NOMO-1 (cell line): ENCODE measurements at regions not wholly inside any gene's neighbourhood (a gene's known extent, or its start where the extent isn't known, plus 50 kb on each side); places are given as distances from the start of the nearest gene placed in this dataset.

Experiments used
- DNase-seq, 2 experiments: peaks; one replicate each; lab custom pipeline; 2025; ENCODE audit not compliant: unreplicated experiment in 2 of 2; lab: John Stamatoyannopoulos, UW

DNA sequence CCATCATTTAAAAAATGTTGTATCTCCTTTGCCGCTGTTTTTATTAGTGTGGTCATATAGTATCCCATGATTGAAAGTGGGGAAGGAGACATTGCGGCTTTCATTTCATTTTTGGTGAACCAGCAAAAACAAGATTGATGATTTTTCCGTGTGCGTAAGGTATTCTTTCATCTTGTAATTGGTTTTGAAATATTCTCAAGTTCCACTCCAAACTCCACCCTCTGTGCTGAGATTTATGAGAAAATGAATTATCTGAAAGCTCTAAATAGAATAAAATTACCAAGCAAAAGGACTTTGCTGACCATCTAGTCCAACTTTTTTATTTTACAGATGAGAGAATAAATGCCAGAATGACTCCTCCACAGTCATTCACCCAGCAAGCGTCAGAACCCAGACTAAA, 103.1 kb upstream of the MPDZ start:
- no peak for DNase-seq

DNA sequence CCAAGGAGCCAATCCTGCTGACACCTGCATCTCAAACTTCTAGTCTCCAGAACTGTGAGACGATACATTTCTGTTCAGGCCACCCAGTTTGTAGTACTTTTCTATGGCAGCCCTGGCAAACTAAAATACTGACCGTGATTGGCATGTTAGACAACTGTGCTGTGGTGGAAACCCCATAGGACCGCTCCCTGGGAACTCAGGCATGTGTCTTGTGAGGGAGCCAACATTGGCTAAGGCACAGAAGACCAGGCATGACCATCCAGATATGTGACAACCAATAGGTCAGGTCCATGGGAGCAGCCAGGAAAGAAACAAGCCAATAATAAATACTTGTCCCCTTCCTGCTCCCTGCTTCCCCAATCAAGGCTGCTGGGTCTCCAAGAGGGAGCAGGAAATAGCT, 101.4 kb upstream of the MPDZ start:
- no peak for DNase-seq

DNA sequence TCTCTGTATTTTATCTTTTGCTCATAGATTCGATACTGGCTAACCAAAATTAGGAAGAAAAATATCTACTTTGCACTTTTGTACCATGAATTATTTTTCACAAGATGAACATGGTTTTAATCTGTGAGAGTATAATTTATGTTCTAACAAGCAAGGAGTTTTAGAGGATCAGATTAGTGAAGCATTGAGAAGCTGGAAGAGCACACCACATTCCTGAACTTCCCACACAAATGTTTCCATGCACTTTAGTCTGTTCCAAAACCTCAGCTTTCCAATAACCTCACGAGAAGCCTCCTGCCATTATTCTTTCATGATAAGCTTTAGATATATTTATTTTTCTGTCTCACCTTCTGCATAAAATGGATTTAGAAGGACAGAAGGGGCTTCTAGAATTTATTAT, 98.7 kb upstream of the MPDZ start:
- no peak for DNase-seq

DNA sequence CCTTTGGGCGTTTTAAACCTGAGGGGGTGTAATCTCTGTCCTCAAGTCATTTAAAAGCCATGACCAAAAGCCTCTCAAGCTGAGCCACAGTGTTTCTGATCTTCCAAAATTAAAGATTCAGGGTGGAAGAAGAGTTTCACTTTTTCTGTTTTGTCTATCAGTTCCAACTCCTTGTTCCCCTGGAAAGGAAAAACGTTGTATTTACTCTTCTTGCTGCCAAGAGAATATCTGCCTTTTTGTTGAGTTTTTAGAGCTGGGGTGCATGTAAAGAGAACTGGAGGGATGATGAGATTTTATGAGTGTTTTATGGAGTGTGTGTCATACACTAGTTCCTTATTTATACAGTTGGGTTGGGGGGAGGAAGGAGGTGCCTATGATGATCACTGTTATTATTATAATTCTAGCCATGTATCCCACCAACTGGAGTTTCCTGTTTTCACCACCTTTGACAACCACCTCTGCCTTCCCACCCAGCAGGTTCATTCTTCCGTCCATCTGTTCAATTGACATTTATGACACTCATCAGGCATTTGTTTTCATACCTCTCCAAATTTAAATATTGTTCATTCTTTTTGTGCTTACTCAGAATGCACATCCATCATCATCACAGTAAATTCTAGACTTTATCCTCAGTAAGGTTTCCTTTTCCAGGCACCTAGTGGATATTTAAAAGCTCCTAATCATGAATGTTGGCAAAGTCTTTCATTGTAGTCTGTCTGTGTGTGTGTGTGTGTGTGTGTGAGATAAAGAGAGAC, 97.9 kb upstream of the MPDZ start:
- peak; percentile 5 to 6 for DNase-seq

DNA sequence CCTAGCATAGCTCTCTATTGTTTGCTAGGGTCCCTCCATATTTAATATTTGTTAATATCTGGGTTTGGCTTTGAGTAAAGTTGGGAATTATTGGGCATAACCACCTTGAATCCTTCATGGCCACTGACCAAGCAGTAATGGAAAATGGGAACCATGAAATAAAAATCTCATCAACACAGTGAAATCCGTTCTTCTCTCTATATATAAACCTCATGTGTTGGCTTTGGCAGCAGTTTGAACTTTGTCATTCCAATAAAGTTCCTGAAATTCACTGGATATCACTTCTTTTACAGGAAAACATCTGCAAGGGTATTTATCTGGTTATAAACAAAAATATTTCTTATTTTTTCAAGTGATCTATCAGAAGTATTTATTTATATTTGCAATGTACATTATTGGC, 93.0 kb upstream of the MPDZ start:
- DNase-seq = no peak

DNA sequence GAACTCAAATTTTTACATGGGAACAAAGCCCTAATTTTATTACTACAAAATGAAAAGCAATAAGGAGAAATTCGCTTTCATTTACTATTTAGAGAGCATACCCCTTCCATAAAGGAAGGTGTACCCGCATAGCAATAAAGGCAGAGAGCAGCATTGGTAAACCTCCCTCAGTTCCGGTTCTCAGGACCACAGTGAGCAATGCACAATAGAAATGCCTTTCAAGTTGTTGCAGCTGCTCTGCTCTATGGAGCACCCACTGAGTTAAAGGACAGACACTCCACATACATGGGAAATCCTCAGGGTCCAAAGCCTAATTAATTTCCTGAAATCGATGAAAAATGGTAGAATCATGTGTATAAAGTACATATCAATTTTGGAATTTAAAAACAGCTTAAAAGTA, 89.9 kb upstream of the MPDZ start:
- DNase-seq = no peak

DNA sequence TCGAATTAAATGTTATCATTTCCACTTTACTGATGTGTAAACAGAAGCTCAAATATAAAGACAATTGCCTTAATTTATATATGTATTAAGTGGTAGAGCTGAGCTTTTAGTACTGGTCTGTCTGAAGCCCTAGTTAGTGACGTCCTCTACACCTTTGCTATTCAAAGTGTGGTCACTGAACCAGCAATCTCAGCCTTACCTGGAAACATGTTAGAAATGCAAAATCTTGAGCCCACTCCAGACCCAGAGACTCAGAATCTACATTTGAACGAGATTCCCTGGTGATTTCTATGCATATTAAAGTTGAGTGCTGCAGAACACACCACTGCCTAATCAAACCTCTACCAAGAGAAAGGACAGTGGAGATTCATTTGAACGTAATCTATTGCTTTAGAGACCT, 88.3 kb upstream of the MPDZ start:
- DNase-seq = no peak

DNA sequence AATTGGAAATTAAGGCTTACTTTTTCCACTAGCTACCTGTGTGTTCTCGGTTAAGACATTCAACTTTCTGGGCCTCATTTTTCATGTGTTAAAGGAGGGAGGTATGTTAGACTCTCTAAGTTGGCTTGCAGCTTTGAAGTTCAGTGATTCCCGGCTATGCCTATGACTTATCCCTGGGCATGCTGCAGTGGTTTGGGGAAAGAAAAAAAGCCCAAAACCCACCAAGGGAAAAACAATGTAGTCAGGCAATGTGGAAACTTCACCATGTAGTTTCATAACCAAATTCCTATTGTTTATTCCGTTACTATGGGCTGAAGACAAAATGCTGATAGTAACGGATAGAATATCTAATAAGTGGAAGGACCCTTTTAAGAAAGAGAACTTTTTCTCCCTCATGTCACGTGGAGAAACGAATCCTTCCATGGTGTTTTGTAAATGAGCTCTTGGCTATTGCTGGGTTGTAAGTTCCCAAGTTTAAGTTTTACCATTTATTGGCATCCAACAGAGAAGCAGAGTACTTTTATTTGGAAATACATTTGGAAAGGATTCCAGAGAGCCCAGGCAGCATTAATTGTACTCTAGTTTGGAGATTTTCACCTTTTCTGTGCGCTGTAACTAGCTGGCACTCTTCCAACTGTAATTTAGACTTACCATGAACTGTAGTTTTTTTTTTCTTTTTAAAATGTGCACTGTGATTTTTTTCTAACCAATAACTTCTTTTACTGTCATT, 84.9 kb upstream of the MPDZ start:
- no peak for DNase-seq

DNA sequence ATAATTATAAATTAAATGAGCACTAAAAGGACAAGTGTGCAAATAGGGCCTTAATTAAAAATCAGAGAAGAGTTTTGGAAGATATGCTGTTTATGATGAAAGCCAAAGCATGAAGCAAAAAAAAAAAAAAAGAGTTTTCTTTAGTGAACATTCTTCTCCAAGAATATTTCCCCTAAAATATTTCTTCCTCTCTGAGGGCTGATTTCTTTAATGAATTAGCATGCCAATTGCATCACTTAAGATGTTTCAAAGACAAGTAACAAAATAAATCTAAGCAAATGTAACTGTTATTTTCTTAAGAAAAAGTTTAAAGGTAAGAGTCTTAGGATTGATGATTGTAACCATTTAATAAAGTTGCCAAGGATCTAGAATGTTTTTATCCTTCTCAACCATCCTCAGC, 81.6 kb upstream of the MPDZ start:
- no peak for DNase-seq

DNA sequence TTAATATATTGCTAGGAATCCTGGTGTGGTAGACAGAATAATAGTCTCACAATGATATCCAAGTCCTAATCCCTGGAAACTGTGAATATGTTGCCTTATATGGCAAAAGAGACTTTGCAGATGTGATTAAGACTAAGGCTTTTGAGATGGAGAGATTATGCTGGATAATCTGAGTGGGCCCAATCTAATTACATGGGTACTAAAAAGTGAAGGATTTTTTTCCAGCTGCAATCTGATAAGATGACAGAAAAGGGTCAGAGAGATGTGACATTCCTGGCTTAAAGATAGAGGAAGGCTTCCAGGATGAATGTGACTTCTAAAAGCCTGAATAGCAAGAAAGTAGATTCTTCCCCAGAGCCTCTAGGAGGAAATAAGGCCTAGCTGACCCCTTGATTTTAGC, 80.7 kb upstream of the MPDZ start:
- no peak for DNase-seq

DNA sequence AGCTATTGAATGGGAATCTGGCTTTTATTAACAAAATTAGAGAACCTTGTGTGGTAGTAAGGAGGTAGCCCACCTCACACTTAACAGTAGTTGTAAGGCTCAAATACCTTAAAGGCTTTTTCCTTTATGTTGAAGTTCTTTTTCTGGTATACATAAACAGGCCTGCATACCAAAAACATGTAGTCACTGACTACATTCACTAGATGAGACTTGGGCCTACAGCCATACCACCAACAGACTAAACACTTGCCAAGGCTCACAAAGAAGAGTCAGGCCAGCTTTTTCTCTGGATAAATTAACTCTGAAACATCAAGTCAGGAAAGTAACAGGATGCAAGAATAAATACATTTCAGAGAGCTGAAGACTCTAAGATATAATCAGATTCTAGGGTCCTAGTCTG, 78.6 kb upstream of the MPDZ start:
- DNase-seq = no peak

DNA sequence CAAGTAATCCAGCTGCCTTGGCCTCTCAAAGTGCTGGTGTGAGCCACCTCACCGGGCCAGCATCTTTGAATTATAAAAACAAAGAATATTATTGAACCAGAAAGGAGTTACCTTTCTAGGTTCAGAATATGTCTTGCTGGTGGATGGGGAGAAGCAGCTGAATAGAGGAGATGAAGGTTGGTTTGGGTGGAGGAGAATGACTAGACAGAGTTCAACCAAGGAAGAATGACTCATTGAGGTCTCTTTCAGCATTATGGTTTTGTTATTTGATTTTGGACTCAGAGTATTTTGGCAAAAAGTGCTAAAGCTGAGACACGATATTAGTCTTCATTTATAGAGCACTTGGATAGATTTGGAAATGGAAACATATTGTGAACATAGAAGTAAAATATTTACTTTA, 75.2 kb upstream of the MPDZ start:
- peak in 1 of 2 experiments; percentile 1 for DNase-seq

DNA sequence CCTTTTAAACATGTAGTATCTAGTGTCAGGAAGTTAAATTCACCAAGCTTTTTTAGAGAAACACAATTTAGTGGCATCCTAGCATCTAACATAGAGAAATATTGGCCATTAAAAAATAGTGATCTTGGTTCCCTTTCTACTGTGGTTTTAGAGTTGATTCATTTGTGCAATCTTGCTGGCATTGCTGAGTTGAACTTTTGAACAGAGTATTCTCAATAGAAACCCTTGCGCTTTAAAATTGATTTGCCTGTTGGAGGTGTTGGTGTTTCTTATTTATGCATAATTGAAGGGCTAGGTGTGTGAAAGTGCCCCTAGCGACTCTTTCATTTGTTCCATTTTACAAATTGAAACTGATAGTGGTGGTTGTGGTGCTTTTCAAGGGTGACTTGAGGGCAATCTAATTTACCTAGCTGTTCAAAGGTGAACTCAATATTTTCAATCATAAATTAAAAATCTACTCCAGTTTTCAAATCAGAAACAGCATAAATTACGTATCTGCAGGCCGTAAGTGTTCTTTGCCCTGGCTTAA, 73.0 kb upstream of the MPDZ start:
- peak in 1 of 2 experiments; percentile 1 for DNase-seq

DNA sequence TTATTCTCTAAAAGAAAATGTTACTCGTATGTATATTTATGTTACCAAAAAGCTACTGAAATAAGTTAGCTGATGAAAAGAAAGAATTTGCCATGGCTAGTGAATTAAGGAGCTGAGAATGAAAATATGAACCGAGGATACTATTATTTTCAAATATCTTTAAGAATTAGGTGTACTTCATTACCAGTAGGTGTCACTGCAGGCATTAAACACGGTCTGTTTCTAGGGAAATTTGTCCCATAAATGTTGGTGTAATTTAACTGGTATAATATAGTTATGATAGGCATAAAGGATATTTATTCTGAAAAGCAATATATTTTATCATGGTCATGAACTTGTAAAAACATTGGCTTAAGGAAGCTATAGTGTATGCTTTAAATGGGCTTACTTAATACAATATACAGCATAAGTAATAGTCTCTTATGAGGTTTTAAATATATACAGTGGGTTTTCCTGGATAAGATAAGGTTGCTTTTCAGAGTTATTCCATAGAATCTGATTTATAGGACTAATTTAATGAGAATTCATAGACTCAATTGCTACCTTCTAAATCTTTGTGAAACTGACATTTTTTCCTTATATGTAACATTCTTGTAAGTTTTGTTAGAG, 72.4 kb upstream of the MPDZ start:
- peak in 1 of 2 experiments; percentile 32 for DNase-seq

DNA sequence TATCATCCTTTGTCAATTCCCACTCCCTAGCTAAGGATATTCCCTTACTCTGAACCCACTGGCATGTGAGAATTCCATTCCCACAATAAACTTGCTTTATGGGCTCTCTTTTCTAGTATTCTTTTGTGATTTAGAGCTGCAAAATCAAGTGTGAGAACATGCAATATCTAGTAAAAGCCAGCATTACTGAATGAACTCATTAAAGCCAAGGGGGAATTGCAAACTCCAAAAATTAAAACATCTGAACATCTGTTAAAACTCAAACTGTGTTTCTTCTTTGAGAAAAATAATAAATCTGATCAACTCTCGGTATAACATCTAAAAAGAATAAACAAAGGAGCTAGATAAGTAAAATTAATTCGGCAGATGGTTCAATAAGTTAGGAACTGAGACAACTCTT, 53.1 kb upstream of the MPDZ start:
- no peak for DNase-seq

DNA sequence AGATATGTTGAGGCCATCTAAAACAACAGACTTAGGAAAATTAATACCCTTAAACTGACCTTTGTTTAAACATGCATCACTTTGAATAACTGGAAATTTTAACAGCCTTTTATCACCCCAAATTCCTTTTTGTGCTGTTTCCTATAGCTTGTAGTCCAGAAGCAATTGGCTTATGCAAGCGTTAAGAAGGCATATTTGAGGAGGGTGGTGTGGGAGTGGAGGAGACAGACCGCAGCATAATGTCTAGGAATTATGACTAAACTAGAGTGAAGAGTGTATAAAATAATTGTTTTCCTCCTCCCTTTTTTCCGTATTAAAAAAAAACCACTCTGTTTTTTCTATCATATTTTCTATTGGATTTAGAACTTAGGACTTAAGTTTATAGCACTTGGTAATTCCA, 51.8 kb upstream of the MPDZ start:
- DNase-seq = no peak

DNA sequence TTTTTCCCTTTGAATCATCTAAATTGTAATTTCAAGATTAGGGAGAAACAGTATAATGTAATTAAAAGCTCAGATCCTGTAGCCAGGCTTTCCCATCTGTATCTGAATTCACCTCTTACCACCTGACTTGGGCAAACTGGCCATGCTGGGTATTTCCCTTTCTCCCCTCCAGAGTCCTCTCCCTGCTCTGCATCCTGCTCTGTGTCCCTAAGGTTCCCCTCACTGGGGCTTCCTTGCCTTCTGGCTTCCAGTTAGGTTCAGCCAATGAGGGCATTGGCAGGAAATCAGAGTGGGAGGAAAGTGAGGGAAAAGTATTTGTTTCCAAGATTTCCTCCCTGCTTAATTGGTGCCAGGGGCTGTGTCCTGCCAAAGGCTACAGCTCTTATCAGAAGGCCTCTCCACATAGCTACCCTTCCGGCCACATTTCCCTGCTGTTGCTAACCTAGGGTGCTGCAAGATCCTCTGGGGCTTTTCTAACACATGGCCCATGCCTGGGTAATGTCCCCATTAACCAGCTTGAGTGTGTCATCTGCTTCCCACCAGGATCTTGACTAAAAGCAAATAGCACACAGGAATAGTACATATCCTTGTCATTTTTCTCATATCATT, 51.0 kb upstream of the MPDZ start:
- DNase-seq = no peak
